ENCODE measurements at regions not wholly inside any gene's neighbourhood (a gene's known extent, or its start where the extent isn't known, plus 50 kb on each side); places are given as distances from the start of the nearest gene placed in this dataset.
"Not testable (repeated sequence)": the region's sequence is repeated elsewhere in the genome, so short reads cannot be mapped to it uniquely, and the experiment has no call there.

DNA sequence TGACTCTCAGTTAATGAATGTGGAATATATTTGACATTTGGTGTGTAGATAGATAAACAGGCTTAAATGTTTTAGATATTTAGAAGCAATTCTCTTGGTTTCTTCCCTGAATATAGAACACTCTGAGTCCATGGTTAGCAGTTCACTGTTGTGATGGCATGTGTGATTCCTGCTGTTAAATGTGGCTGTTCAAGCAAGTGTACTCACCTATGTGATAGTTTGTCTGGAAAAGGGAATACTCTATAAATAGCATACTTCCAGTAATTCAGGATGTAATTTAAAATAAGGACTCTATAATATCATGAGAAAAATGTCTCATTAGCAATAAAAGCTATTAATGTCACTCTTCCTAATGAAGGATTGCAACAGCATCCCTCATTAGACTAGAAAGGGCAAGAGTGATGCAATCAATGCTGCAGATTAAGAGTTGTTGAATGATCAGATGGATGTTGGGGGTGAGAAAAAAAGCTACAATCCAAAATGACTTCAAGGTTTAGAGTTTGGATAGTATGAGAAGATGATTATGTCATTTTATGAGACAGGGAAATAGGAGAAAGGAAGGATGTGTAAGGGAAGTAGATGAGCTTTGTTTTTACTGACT, 201.8 kb upstream of the WDFY3 start:
- DNase-seq: no peak

DNA sequence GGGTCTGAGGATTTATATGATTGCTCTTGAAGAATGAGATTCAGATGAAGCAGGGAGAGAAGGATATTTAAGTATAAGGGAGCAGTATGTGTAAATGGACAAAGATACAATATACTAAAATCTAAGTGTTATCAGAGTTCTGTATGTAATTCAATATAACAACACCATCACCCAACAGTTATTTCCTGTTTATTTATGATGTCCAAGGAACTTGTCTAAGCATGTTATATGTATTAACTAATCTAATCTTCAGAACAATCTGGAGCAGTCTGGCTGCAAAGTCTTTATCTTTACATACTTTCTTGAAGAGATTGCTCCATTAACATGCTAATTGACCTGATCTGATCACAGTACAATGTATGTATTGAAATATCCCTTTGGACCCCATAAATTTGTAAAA, 203.8 kb upstream of the WDFY3 start:
- DNase-seq: no peak

DNA sequence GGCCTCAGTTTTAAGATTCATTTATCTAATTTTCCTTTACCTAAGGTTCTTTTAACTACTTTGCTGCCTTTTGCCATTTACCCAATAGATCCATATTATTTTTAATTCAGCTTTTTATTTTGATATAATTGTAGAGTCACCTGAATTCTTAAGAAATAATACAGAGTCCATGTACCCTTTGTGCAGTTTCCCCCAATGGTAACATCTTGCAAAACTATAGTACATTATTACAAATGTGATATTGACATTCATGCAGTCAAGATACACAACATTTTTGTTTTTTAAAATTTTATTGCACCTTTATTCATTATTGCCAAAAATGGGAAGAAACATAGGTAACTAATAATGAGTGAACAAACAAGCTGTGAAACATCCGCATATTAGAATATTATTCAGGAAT, 208.7 kb upstream of the WDFY3 start:
- no peak for DNase-seq

DNA sequence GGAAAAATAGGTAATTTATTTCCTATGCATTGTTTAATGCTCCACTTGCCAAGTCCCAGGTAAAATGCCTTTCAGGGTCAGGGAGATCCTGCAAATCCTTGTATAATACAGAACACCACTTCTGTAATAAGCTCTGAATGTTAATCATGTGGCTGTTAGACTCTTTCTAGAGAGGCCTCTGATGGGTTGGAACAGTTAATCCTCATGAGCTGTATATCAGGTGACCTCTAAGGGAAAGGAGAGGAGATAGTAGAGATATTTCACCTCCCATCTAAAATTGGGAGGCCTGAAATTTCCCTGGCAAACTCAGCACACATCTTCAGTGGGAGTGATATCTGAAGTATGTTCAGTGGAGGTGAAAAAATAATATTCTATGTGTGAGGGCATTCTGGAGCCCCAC, 210.6 kb upstream of the WDFY3 start:
- DNase-seq: no peak

DNA sequence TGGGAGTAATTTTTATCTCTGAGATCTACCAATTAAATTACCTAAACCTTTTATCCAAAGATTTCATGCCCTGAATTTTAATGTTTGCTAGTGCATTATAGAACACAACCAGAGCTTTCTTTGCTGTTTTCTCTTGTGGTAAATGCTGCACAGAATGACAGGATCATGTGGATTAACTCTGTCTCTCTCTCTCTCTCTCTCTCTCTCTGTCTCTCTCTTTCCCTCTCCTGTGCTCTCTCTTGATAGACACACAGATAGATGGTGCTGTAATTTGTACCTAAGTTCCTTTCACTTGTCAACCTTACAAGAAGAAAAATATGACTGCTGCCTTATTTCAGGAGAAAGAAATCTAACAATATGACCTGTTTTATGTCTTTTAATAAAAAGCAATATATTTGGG, 211.2 kb upstream of the WDFY3 start:
- DNase-seq: no peak

DNA sequence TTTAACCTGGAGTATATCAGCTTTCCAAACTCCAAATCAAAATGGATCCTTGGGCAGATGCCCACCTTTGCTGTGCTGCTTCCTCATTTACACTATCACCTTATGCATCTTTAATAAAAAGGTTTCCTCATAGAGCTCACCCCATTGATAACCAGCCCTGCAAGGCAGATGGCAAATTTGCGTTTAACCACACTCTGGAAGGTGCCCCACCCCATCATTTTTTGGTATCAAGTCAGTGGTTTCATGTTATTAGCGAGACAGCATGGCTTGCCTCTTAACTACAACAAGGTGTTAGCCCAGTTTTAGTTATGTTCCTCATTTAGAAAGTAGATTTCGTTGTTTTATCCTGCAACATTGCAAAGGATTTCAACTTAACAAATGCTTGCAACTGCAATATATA, 214.0 kb upstream of the WDFY3 start:
- DNase-seq: no peak

DNA sequence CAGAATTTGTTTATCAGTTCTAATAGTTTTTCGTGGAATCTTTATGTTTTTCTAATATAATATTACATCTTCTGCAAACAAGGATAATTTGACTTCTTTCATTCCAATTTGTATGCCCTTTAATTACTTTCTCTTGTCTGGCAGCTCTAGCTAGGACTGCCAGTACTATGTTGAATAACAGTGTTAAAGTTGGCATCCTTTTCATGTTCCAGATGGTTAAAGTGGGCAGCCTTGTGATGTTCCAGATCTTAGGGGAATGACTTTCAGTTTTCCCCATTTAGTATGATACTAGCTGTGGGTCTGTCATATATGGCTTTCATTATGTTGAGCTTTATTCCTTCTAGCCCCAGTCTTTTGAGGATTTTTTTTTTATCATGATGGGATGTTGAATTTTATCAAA, 220.6 kb upstream of the WDFY3 start:
- no peak for DNase-seq

DNA sequence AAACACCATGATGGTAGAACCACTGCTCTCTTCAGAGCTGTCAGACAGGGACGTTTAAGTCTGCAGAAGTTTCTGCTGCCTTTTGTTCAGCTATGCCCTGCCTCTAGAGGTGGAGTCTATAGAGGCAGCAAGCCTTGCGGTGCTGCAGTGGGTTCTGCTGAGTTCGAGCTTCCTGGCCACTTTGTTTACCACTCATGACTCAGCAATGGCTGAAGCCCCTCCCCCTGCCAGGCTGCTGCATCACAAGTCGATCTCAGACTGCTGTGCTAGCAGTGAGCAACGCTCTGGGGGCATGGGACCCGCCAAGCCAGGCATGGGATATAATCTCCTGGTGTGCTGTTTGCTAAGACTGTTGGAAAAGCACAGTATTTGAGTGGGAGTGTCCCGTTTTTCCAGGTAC, 229.5 kb upstream of the WDFY3 start:
- not testable (repeated sequence) for DNase-seq

DNA sequence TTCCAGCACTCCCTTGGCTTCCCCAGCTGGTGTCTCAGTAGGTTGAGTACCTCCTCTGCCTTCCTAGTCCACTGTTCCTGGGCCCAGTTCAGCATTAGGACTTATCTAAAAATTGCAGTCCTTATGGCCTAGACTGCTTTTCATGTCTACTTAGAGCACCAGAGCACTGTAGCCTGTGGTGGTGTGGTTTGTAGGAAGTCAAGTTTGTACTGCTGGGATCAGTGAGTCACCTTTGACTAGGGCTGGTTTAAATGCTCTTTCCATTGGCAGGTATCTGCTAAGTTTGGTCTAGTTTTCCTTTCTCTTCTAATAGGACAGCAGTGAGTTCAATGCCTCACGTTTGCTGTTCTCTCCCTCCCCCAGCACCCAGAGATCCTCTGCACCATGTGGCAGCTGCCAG, 233.6 kb upstream of the WDFY3 start:
- no peak for DNase-seq

DNA sequence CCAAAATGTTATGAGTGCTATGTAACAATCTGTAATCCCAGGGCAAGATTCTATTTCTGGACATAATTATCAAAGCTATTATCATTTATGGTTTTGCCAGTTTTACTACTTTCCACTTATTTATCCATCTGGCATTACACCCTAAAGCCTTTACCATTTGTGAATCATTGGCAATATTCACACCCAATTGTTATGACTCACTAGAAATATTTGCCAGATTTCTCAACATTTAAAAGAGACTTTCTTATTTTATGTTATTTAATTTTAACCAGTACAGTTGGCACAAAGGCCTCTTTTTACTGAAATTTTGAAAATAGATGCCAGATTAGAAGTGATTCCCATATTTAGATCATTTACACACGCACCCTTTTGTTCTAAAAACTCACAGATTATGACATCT, 242.7 kb upstream of the WDFY3 start:
- no peak for DNase-seq

DNA sequence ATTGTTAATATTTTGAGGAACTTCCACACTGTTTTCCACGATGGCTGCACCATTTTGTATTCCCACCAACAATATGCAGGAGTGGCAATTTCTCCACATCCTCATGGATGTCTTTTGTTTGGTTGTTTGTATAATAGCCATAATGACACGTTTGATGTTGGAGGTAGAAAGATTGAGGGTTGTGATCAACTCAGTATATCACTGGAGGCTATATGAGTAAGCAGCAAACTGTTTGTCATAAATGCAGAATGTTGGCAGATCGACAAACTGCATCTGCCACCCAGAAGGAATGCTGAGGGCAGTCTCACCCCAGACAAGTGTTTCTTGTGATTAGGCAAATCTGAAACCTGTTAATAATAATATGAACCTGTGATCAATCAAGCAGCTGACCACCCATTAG, 243.9 kb upstream of the WDFY3 start:
- no peak for DNase-seq

DNA sequence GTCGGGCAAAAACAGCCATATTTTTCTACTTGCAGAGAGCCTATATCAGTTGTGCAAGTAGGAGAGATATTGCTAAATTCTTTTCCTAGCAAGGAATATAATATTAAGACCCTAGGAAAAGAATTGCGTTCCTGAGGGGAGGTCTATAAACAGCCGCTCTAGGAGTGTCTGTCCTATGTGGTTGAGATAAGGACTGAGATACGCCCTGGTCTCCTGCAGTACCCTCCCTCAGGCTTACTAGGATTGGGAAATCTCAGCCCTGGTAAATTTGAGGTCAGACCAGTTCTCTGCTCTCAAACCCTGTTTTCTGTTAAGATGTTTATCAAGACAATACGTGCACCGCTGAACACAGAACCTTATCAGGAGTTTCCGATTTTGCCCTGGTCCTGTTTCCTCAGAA, 250.1 kb upstream of the WDFY3 start:
- DNase-seq: not testable (repeated sequence)

DNA sequence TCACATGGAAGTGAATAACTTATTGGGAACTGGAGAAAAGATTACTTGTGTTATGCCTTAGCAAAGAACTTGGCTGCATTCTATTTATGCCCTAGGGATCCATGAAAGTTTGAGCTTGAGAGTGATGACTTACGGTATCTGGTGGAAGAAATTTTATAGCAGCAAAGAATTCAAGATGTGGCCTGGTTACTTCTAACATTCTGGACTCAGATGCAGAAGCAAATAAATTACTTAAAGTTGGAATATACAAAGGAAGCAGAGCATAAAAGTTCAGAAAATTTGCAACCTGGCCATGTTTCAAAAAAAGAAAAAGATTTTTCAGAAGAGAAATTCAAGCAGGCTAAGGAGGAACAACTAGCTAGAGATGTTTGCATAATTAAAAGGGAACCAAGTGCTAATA, 252.3 kb upstream of the WDFY3 start:
- no peak for DNase-seq

DNA sequence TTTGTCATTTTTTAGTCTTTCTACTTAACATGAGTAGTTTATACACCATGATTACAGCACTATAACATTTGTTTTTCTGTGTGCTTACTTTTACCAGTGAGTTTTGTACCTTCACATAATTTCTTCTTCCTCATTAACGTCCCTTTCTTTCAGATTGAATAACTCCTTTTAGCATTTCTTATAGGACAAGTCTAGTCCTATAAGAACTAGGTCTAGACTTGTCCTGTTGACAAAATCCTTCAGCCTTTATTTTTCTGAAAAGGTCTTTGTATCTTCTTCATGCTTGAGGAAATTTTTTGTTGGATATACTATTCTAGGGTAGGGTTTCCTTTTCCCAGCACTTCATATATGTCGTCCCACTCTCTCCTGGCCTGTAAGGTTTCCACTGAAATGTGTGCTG, 253.3 kb upstream of the ARHGAP24 start:
- no peak for DNase-seq

DNA sequence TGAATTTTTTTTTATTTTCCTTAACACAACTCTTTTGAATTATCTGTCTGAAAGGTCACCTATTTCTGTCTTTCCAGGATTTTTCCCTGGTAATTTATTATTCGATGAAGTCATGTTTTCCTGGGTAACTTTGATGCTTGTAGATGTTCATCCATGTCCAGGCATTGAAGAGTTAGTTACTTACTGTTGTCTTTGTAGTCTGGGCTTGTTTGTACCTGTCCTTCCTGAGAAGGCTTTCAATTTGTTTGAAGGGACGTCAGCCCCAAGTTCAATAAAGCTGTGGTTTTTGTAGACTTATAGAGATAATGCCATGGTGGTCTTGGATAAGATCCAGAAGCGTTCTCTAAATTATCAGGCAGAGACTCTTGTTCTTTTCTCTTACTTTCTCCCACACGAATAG, 252.4 kb upstream of the ARHGAP24 start:
- DNase-seq: no peak

DNA sequence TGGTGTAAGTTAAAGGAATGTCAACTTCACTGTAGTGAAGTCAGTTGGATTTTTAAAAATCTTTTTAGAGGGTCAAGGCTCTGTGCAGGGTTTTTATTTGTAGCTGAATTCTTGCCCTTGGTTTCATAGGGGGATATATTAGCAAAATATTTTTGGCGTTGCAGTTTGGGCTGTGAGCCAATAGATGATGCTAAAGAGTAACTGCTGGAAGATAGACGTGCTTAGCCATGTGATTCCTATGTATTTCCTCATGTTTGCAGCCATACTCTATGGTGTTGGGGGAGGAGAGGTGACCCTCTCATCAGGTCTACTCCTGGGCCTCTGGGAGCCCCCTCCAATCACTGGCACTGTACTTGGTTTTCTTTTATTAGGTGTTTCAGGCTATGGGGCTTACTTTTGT, 246.7 kb upstream of the ARHGAP24 start:
- no peak for DNase-seq

DNA sequence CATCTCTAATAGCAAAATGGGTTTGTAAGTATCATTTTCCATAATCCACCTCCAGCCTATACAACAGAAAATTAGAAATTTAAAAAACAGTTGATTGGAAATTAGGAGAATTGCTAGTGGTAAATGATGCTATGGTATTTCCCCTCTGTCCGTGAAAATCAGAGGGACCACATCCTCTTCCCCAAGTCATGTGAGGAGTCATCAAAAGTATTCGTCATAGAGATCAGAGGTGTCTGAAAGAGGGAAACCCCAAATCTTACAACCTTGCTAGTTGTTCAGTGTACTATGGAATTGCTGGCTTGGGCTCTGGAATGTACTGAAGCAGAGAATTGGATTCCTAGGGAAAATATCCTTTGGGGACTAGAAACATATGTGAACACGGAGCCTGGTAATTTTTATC, 241.4 kb upstream of the ARHGAP24 start:
- DNase-seq: no peak

DNA sequence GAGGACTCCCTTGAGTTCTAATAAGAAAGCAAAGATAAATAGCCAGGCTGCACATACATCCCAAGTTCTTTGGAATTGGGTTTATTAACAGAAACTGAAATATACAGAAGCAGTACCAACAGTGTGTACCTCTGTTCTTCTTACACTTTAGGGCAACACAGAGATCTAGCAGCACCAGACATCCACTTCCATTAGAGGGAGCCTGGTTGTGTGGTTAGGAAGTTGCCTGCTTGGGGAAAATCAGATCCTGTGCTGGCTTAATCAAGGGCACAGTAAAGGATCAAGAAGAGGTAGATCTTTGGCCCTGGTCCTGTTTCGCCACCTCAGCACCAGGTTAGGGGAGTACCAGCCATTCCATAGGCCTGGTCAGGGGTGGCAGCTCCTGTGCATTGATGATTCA, 231.1 kb upstream of the ARHGAP24 start:
- no peak for DNase-seq

DNA sequence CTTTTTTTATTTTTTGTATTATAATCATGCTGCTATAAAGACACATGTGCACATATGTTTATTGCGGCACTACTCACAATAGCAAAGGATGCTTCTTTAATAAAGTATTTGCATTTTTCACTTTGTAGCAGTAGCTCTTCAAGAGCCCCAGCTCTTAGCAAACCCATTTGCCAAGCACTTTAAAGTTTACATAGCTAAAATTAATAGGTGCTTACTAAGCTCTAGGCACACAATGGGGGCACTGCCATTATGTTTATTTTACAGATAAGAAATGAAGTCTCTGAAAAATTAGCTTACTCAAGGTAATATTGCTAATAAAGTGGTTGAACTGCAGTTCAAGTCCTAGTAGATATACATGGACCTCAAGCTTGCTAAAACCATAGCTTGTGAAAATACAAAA, 230.3 kb upstream of the ARHGAP24 start:
- no peak for DNase-seq

DNA sequence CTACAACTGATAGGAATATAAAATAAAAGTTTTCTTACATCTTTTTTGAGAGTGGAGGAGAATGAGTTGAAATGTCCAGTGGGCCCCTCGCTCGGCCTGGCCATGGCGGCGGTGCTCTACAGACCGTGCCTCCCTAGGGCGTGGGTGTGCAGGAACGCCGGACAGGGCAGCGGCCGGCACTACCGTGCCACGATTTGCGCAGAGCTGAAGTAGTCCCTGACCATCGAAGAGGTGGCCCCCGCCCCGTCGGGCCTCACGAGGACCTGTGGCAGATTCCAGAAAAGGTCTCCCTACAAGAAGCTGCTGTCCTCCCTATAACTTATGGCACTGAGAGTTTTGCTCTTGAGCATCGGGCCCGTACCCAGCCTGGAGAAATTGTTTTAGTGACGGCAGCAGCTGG, 228.9 kb upstream of the ARHGAP24 start:
- no peak for DNase-seq

DNA sequence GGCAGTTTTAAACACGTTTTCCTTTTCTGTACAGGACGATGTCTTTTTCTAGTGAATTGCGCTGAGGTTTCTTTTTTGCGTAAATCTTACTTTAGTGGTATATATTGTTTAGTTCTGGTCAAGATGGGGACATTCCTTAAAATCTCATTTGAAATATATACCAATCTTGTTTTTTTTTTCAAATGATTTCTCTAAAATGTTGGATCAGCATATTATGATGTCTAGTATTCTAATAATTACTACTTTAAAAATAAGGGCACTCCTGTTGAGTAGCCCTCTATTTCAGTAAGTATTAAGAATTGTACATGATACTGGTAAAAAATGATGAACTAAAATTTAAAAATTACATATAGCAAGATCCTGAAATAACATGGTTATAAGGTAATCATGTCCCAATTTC, 224.1 kb upstream of the ARHGAP24 start:
- DNase-seq: no peak

DNA sequence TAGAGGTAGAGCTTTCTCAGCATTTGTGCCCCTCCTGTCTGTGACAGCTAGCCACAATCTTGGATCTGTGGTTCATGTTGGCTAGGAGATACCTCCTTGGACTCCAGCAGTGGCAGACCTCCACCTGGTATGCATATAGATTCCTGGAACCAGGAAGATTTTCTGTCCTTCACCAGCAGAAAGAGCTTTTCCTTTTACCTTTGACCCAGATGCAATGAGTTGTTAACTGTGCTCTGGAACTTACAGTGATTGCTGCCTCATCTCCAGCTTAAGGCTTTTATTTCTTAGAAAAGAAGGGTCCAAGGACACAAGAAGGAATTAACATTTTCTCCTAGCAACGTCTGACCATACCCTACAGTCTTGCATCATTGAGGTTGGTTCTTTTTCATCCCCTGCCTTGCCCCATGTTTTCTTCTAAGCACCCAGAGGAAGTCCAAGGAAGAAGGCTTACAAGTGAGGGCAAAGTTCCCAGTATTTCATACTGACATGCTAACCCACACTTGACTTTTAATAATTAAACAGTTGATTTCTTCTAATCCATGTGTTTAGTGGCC, 217.1 kb upstream of the ARHGAP24 start:
- DNase-seq: no peak

DNA sequence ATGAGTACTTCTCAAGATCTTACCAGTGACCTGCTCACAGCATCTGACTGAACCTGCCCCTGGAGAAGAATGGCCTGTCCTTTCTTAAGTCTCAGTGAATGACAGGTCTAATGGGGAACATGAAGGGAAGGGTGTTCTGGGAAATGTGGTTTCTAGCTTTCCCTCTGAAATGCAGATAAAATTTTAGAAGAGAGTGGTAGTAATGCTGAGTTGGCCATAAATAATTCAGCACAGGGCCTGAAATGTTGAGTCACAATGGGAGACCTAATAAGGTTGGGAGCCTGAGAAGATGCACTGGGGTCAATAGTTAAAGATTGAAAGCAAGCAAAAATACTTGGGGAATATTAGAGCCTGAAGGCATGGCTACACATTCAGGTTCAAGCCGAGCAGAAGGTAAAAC, 214.9 kb upstream of the ARHGAP24 start:
- DNase-seq: no peak

DNA sequence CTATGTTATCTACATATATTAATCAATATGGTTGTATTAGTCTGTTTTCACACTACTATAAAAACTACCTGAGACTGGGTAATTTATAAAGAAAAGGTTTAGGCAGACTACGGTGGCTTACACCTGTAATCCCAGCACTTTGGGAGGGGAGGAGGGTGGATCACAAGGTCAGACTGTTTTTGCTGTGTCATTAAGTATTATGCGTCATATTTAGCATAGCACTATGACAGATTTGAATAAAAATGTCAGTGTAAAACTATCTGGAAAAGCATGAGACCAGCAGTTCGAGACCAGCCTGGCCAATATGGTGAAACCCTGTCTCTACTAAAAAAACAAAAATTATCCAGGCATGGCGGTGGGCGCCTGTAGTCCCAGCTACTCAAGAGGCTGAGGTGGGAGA, 209.7 kb upstream of the ARHGAP24 start:
- no peak for DNase-seq

DNA sequence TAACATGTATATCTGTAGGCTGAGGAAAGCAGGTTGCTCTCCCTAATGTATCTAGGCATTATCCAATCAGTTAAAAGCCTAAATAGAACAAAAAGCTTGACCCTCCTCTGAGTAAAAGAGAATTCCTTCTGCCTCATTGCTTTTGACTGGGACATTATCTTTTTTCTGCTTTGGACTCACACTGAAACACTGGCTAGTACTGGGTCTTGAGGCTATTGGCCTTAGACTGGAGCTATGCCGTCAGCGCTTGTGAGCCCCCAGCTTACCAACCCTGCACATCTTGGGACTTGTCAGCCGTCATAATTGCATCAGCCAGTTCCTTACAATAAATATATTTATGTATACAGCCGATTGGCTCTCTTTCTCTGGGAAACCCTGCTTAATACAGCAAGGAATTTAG, 206.8 kb upstream of the ARHGAP24 start:
- no peak for DNase-seq

DNA sequence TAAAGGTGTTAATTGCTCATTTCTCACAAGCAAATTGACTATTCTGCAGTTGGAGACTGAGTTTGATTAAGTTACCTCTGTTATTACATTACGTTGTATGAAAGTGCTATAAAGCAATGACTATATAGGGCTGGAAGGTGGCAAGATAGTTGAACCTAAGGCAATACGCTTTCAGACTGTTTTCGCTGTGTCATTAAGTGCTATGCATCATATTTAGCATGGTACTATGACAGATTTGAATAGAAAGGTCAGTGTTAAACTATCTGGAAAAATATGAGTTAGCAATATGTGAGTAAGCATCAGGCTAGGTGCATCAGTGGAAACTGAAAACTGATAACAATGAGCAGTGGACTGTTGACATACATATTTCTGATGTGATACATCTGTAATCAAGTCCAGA, 206.0 kb upstream of the ARHGAP24 start:
- DNase-seq: no peak

All from CD4-positive, alpha-beta T cell treated with Interleukin-4 for 4 hours (primary cell).